OCI-LY7 (cell line): ENCODE measurements at regions not wholly inside any gene's neighbourhood (a gene's known extent, or its start where the extent isn't known, plus 50 kb on each side); places are given as distances from the start of the nearest gene placed in this dataset.

Experiments used
- BruUV-seq: library from RNA; stranded (reverse); fragments of 400-500 nt; replicated peaks from 2 replicates; lab custom pipeline; 2021; lab: Mats Ljungman, UMichigan
- CTCF ChIA-PET: fragments of 300-600 bp; sonication (Branson Sonifier 250); formaldehyde crosslinking; loops from one replicate; lab custom pipeline; 2022; ENCODE audit warnings: antibody characterized with exemption; ENCODE audit not compliant: unreplicated experiment; lab: Charles Lee
- POLR2A ChIA-PET: fragments of 300-600 bp; sonication (Branson Sonifier 250); formaldehyde crosslinking; loops from one replicate; lab custom pipeline; 2022; ENCODE audit warnings: antibody characterized with exemption; lab: Charles Lee
- DNase-seq: peaks from one replicate; pipeline ENCODE4 v3.0.0-alpha.2; 2015; ENCODE audit warnings: low spot score
- H2AFZ ChIP-seq: fragments of 200-600 bp; sonication (generic), shearing (Covaris generic); 2 replicates; pipeline ENCODE4 v1.6.1; 2014; ENCODE audit warnings: mild to moderate bottlenecking, antibody characterized with exemption, low read length, moderate library complexity
- H3K27ac ChIP-seq: fragments of 200-600 bp; sonication (generic); 2 replicates; pipeline ENCODE4 v1.5.1; 2014; ENCODE audit warnings: mixed run types, low read depth, mild to moderate bottlenecking, moderate library complexity, low read length, inconsistent platforms; ENCODE audit not compliant: poor library complexity, severe bottlenecking
- H3K36me3 ChIP-seq: fragments of 200-600 bp; sonication (generic); 2 replicates; pipeline ENCODE4 v1.6.1; 2014; ENCODE audit warnings: mild to moderate bottlenecking, antibody characterized with exemption, low read length, moderate library complexity, mixed read lengths; ENCODE audit not compliant: insufficient read depth
- H3K4me1 ChIP-seq: fragments of 200-600 bp; sonication (generic); 2 replicates; pipeline ENCODE4 v1.5.1; 2014; ENCODE audit warnings: mild to moderate bottlenecking, low read length; ENCODE audit not compliant: insufficient read depth, poor library complexity, severe bottlenecking
- H3K4me2 ChIP-seq: fragments of 200-600 bp; sonication (generic); 2 replicates; pipeline ENCODE4 v1.6.1; 2014; ENCODE audit warnings: mild to moderate bottlenecking, low read length
- H3K4me3 ChIP-seq: fragments of 200-600 bp; sonication (generic); 2 replicates; pipeline ENCODE4 v1.5.1; 2014; ENCODE audit warnings: mild to moderate bottlenecking, low read depth, low read length; ENCODE audit not compliant: poor library complexity, severe bottlenecking
- H3K79me2 ChIP-seq: fragments of 200-600 bp; sonication (generic); 2 replicates; pipeline ENCODE4 v1.6.1; 2016; ENCODE audit warnings: low read depth, mild to moderate bottlenecking, low read length, moderate library complexity, mixed read lengths; ENCODE audit not compliant: insufficient read depth
- H3K9me2 ChIP-seq: fragments of 200-600 bp; sonication (generic); 2 replicates; pipeline ENCODE4 v1.6.1; 2016; ENCODE audit warnings: mild to moderate bottlenecking, low read length, mixed read lengths; ENCODE audit not compliant: insufficient read depth
- H3K9me3 ChIP-seq: fragments of 200-600 bp; sonication (generic); 2 replicates; pipeline ENCODE4 v1.6.1; 2014; ENCODE audit warnings: mild to moderate bottlenecking, mixed run types, low read length, mixed read lengths
- H4K20me1 ChIP-seq: fragments of 200-600 bp; sonication (generic); 2 replicates; pipeline ENCODE4 v1.6.1; 2014; ENCODE audit warnings: mild to moderate bottlenecking, antibody characterized with exemption, low read length, moderate library complexity, mixed read lengths; ENCODE audit not compliant: insufficient read depth
- EZH2phosphoT487 ChIP-seq: fragments of 200-600 bp; sonication (generic); IDR thresholded peaks from 2 replicates; pipeline ENCODE4 v1.6.1; 2018; ENCODE audit warnings: low read depth, borderline replicate concordance, mild to moderate bottlenecking, mixed run types, antibody characterized with exemption, low read length, moderate library complexity, mixed read lengths
- intact Hi-C: fragments of 100-400 bp; cut with micrococcal nuclease; formaldehyde crosslinking; loops from one replicate; pipeline ENCODE4 v1.10.0; 2022; ENCODE audit not compliant: unreplicated experiment
- TF ChIP-seq, protein P1 (sequence below): fragments of 200-600 bp; sonication (generic); conservative IDR thresholded peaks from 2 replicates; pipeline ENCODE4 v1.5.1; 2014; ENCODE audit warnings: mild to moderate bottlenecking, antibody characterized with exemption, low read length, moderate library complexity, mixed read lengths

GRCh38 chr4:148958317-148958716 lies 516.1 kb upstream of the NR3C2 start:
- CTCF ChIA-PET: no interaction called here
- no TSS peak for BruUV-seq

DNA sequence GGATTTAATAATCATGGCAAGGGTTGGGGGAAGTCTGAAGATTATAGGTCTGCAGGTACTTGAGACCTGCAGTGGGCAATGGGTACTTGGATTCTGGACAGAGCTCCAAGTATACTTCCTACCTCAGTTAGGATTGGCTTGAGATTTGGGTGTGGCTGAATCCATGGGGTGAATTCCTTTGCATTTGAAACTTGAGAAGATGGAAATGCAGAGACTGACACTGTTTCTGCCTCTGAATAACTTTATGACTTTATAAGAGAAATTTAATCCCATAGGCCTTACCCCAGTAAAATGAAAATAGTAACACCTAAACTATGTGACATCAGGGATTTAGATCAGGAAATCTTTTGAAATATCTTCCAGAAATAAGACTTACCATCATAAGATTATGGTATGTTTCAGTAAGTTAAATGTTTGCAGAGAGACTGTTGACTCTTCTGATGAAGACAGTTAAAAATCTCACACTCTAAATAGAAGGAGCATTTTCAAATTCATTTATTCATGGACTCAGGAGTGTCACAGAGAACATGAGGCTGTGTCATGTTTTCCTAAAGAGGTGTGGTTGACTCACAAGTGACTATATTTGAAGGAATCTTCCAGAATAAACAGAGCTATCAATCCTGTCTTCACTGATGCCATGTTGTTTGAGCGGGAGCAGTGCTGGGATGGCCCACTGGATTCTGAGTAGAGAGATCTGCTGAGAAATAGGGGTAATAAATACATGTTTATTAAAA lies 513.5 kb upstream of the NR3C2 start:
- no peaks in the 10 kb centered on the region for H3K4me1 ChIP-seq
- no peaks in the 10 kb centered on the region for H4K20me1 ChIP-seq
- BruUV-seq: no TSS peak
- no peak overlapping the region for H3K4me3 ChIP-seq
- intact Hi-C loops: no loop called here
- H3K36me3 ChIP-seq: no peaks in the 10 kb centered on the region
- ChIA-PET CTCF (no interaction called here), POLR2A (interaction anchor here (0.5 kb wide), 1 partner anchor 26 kb away, joined by 5 read pairs; no protein-coding TSS in a partner anchor)
- no peak overlapping the region for H2AFZ ChIP-seq
- H3K9me2 ChIP-seq: no peaks in the 10 kb centered on the region
- no peaks in the 10 kb centered on the region for H3K9me3 ChIP-seq
- no peak for DNase-seq
- no peak overlapping the region for H3K4me2 ChIP-seq
- TF ChIP-seq EZH2phosphoT487: no peak
- TF ChIP-seq, protein P1, sequence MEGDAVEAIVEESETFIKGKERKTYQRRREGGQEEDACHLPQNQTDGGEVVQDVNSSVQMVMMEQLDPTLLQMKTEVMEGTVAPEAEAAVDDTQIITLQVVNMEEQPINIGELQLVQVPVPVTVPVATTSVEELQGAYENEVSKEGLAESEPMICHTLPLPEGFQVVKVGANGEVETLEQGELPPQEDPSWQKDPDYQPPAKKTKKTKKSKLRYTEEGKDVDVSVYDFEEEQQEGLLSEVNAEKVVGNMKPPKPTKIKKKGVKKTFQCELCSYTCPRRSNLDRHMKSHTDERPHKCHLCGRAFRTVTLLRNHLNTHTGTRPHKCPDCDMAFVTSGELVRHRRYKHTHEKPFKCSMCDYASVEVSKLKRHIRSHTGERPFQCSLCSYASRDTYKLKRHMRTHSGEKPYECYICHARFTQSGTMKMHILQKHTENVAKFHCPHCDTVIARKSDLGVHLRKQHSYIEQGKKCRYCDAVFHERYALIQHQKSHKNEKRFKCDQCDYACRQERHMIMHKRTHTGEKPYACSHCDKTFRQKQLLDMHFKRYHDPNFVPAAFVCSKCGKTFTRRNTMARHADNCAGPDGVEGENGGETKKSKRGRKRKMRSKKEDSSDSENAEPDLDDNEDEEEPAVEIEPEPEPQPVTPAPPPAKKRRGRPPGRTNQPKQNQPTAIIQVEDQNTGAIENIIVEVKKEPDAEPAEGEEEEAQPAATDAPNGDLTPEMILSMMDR: no peak
- H3K27ac ChIP-seq: no peak overlapping the region
- no peaks in the 10 kb centered on the region for H3K79me2 ChIP-seq

More at GRCh38 chr4:148958317-148958716, 516.1 kb upstream of the NR3C2 start:
- H3K79me2 ChIP-seq: no peaks in the 10 kb centered on the region
- H3K36me3 ChIP-seq: no peaks in the 10 kb centered on the region
- no peak overlapping the region for H3K27ac ChIP-seq
- H3K9me3 ChIP-seq: 0 out of 2 replicates have a peak, but pooled peaks cover 5% of the 10 kb centered on the region
- no peaks in the 10 kb centered on the region for H3K9me2 ChIP-seq
- intact Hi-C loops: no loop called here
- no peaks in the 10 kb centered on the region for H4K20me1 ChIP-seq
- H3K4me2 ChIP-seq: no peak overlapping the region
- no peaks in the 10 kb centered on the region for H3K4me1 ChIP-seq
- POLR2A ChIA-PET: interaction anchor here (1.6 kb wide), 1 partner anchor 12 kb away, joined by 3 read pairs; no protein-coding TSS in a partner anchor
- H3K4me3 ChIP-seq: no peak overlapping the region
- no peak for TF ChIP-seq EZH2phosphoT487
- TF ChIP-seq, protein P1: no peak
- no peak for DNase-seq
- H2AFZ ChIP-seq: no peak overlapping the region
